Activated CD4-positive, alpha-beta memory T cell treated with anti-CD3 and anti-CD28 coated beads, Interleukin-2, amount 10 ng/mL, durations not matched to agents 7 days and 5 days (primary cell): ENCODE measurements at regions not wholly inside any gene's neighbourhood (a gene's known extent, or its start where the extent isn't known, plus 50 kb on each side); places are given as distances from the start of the nearest gene placed in this dataset.

Experiments
- CTCF ChIA-PET: fragments of 350-600 bp; sonication (Branson Sonifier 250); formaldehyde crosslinking; loops from one replicate; lab custom pipeline; 2021; ENCODE audit warnings: antibody characterized with exemption, inconsistent platforms; lab: Charles Lee
- POLR2A ChIA-PET: fragments of 350-600 bp; sonication (Branson Sonifier 250); formaldehyde crosslinking; loops from one replicate; lab custom pipeline; 2021; ENCODE audit warnings: antibody characterized with exemption; lab: Charles Lee
- DNase-seq: peaks from one replicate; pipeline ENCODE4 v3.0.0-alpha.2; 2020
- H3K27ac Mint-ChIP-seq: one replicate; pipeline ENCODE4 v1.8.0; 2021; ENCODE audit warnings: mild to moderate bottlenecking, mixed read lengths
- H3K27me3 Mint-ChIP-seq: one replicate; pipeline ENCODE4 v1.8.0; 2021; ENCODE audit warnings: mixed read lengths
- H3K36me3 Mint-ChIP-seq: one replicate; pipeline ENCODE4 v1.8.0; 2021; ENCODE audit warnings: low read depth, mixed read lengths
- H3K4me1 Mint-ChIP-seq: one replicate; pipeline ENCODE4 v1.8.0; 2021; ENCODE audit warnings: mixed read lengths
- H3K4me3 Mint-ChIP-seq: one replicate; pipeline ENCODE4 v1.8.0; 2021; ENCODE audit warnings: mild to moderate bottlenecking, mixed read lengths
- H3K9me3 Mint-ChIP-seq: one replicate; pipeline ENCODE4 v1.8.0; 2021; ENCODE audit warnings: mixed read lengths

DNA sequence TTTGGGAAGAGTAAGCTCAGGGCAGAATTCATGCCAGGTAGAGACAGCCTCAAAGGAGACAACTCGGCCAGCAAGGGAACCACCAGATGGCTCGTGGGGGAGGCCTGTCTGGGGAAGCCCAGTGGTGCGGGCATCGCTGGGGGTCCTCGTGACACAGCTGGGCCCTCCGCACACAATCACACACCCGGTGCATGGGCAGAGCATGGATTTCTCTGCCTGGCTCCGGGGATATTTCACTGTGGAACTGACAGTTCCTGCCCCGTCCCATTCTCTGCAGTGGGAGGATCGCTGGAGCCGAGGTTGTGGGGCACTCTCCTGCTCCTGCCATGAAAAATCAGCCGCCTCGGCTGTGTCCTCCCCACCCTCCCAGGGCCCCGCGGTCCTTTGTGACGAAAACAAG lies 108.0 kb downstream of the CRYAA start:
- ChIA-PET POLR2A (no interaction called here), CTCF (no interaction called here)
- no peak overlapping the region for H3K27ac Mint-ChIP-seq

DNA sequence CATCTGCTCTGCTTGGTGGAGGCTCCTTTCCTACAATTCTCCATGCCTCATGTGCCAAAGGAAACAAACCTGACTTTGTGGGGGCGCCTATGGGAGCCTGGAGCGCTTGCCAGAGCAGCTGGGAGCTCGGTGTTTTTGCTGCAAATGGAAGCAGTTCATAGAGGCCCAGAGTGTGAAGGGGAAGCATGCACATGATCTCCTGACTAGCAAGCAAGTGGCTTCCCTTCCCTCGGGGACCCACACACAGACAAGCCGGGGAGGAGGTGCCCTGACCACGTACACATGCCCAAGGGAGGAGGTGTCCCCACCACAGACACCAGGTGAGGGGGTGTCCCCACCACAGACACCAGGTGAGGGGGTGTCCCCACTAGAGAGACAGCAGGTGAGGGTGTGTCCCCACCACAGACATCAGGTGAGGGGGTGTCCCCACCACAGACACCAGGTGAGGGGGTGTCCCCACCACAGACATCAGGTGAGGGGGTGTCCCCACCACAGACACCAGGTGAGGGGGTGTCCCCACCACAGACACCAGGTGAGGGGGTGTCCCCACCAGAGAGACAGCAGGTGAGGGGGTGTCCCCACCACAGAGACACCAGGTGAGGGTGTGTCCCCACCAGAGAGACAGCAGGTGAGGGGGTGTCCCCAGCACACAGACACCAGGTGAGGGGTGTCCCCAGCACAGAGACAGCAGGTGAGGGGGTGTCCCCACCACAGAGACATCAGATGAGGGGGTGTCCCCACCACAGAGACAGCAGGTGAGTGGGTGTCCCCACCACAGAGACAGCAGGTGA lies 106.8 kb downstream of the CRYAA start:
- H3K27me3 Mint-ChIP-seq: peaks cover 5% of the 10 kb centered on the region
- no peaks in the 10 kb centered on the region for H3K36me3 Mint-ChIP-seq
- ChIA-PET POLR2A (no interaction called here), CTCF (no interaction called here)
- no peak overlapping the region for H3K4me3 Mint-ChIP-seq
- no peak for DNase-seq
- H3K27ac Mint-ChIP-seq: no peak overlapping the region
- H3K9me3 Mint-ChIP-seq: no peaks in the 10 kb centered on the region
- no peaks in the 10 kb centered on the region for H3K4me1 Mint-ChIP-seq

More for the DNA sequence above, 108.0 kb downstream of the CRYAA start:
- Mint-ChIP-seq H3K4me3 (no peak overlapping the region), H3K9me3 (no peaks in the 10 kb centered on the region), H3K36me3 (no peaks in the 10 kb centered on the region), H3K27me3 (peaks cover 5% of the 10 kb centered on the region), H3K4me1 (no peaks in the 10 kb centered on the region)
- DNase-seq: no peak

DNA sequence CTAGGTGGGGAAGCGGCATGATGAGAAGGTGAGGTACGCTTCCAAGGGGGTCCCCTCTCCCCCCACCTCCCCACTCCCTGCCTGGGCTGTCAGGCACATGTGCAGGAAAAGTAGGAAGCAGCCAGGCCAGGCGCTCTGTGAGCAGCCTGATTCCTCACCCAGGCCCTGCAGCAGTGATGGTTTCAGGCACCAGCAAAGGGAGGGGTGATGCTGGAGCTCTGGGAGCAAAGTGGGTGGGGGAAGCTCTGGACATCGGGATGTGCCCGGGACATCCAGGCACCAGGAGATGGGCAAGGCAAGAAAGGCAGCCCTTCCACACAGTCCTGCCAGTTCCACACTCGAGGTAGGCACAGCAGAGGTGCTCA lies 106.1 kb downstream of the CRYAA start:
- no peak for DNase-seq
- POLR2A ChIA-PET: no interaction called here
- Mint-ChIP-seq H3K27ac (no peak overlapping the region), H3K4me3 (no peak overlapping the region), H3K9me3 (no peaks in the 10 kb centered on the region), H3K36me3 (no peaks in the 10 kb centered on the region), H3K4me1 (no peaks in the 10 kb centered on the region), H3K27me3 (peaks cover 5% of the 10 kb centered on the region)
- CTCF ChIA-PET: no interaction called here

DNA sequence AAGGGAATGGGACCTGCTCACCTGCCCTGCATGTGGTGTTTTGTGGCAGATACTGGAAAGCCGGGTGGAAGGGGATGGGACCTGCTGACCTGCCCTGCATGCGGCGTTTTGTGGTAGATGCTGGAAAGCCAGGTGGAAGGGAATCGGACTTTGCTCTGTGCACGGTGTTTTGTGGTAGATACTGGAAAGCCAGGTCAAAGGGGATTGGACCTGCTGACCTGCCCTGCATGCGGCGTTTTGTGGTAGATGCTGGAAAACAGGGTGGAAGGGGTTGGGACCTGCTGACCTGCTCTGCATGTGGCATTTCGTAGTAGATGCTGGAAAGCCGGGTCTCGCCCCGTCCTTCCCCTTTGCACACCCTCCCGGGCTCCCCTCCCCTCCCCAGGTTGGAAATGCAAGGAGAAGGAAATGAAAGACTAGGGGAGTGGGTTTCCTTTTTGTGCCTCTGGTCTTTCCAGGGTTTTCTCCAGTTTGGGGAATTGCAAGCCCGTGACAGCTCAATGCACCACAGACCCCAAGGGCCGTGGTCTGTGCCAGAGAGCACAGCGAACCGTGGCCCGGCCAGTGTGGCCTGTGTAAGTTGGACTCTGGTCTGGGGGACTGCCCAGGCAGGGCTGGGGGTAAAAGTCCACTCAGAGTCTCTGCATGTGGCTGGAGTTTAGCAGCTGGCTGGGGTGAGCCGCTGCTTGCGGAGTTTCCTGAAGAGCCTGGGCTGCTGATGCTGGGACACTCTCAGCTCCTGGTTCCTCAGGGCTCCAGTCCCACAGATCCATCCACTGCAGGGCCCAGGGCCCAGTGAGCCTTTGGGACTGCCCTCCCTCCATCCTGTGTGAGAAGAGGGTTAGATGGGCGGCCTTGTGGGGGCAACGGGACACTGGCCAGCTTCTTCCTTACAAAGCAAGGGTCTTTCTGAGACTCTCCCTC lies 105.5 kb downstream of the CRYAA start:
- H3K36me3 Mint-ChIP-seq: no peaks in the 10 kb centered on the region
- H3K27me3 Mint-ChIP-seq: peaks cover 5% of the 10 kb centered on the region
- ChIA-PET CTCF (no interaction called here), POLR2A (no interaction called here)
- H3K27ac Mint-ChIP-seq: no peak overlapping the region
- H3K4me1 Mint-ChIP-seq: no peaks in the 10 kb centered on the region
- no peak overlapping the region for H3K4me3 Mint-ChIP-seq
- DNase-seq: no peak
- no peaks in the 10 kb centered on the region for H3K9me3 Mint-ChIP-seq

DNA sequence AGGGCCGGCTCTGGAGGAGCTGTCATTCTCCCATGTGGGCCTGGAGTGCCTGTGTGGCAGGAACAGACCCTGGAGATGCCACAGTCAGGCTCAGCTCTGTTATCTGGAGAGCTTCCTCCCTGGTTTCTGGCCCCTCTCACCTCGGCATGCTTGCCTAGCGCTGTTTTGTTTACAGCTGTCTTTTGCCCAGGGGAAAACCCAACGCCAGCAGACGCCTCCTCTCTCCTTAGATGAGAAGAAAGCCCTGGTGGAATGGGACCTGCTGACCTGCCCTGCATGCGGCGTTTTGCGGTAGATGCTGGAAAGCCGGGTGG lies 104.9 kb downstream of the CRYAA start:
- H3K27ac Mint-ChIP-seq: no peak overlapping the region
- ChIA-PET CTCF (no interaction called here), POLR2A (no interaction called here)
- no peak for DNase-seq
- H3K4me1 Mint-ChIP-seq: no peaks in the 10 kb centered on the region
- no peaks in the 10 kb centered on the region for H3K9me3 Mint-ChIP-seq
- no peak overlapping the region for H3K4me3 Mint-ChIP-seq
- H3K36me3 Mint-ChIP-seq: no peaks in the 10 kb centered on the region
- H3K27me3 Mint-ChIP-seq: peaks cover 5% of the 10 kb centered on the region

DNA sequence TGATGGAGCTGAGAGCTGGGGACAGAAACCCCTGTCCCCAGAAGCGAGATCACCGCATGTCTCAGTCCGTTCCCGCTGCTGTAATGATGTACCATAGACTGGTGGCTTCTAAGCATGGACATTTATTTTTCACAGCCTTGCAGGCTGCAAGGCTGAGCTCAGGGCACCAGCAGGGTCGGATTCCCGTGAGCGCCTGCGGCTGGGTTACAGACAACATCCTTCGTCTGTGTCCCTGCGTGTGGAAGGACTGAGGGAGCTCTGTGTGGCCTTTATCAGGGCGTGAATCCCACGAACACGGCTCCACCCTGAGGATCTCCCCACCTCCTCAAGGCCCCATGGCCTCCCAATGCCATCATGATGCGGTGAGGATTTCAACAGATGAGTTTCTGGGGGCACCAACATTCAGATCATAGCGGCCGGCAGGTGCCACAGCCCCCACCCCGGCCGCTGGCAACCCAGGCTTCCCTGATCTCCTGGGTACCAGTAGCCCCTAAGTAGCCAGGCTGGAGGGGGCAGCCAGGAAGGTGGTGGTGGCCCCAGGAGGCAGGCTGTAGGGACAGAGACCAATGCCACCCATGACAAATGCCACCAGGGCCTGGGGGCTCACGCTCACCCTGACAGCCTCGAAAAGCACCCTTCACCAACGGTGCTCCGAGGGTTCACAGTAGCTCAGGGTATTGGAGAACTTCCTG lies 104.4 kb downstream of the CRYAA start:
- no peak for DNase-seq
- Mint-ChIP-seq H3K4me3 (no peak overlapping the region), H3K4me1 (no peaks in the 10 kb centered on the region), H3K9me3 (no peaks in the 10 kb centered on the region), H3K36me3 (no peaks in the 10 kb centered on the region), H3K27me3 (peaks cover 5% of the 10 kb centered on the region), H3K27ac (no peak overlapping the region)
- ChIA-PET POLR2A (no interaction called here), CTCF (no interaction called here)

DNA sequence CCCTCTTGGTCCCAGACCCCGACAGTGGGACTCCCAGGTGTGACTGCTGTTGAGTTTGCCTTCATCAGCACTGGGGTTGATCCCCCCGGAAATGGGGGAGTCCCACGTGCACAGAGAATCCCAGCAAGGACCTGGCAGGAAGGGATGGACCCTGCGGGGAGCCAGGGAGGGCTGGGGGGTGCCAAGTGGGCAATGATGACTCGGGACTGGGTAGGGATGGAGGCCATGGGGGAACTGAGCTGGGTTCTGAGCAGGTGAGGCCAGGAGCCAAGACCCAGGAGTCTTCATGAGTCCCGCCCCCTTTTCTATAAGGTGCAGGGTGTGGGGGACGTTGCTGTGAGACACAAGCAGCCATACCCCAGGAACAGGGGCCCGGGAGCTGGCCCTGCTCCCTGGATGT lies 103.8 kb downstream of the CRYAA start:
- Mint-ChIP-seq H3K27me3 (peaks cover 3% of the 10 kb centered on the region), H3K4me1 (no peaks in the 10 kb centered on the region), H3K4me3 (no peak overlapping the region), H3K27ac (no peak overlapping the region), H3K36me3 (no peaks in the 10 kb centered on the region), H3K9me3 (no peaks in the 10 kb centered on the region)
- ChIA-PET POLR2A (no interaction called here), CTCF (no interaction called here)
- no peak for DNase-seq

DNA sequence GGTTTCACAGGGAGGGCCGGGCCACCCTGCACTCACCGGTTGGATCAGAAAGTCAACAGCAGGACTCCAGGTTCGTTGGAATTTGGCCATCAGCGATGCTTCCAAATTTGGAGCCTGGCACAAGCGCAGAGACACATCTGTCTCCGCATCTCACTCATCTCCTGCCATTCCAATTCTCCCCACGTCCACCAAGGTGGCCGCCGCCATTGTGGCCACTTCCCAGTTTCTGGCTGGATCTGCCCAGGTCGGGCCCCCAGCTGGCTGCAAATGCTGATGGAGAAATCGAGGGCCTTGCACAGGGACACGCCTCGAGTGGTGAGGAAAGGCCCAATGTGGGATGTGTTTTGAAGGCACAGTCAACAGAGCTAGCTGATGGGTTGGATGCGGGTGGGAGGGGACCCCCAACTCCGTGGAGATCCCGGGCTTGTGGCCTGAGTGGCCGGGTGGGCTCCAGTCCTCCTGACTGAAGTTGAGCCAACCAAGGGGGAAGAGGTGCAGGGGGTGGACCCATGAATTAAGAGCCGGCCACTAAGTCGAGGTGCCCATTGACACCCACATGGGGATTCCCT lies 102.7 kb downstream of the CRYAA start:
- Mint-ChIP-seq H3K27ac (no peak overlapping the region), H3K27me3 (peaks cover 2% of the 10 kb centered on the region), H3K36me3 (no peaks in the 10 kb centered on the region), H3K4me3 (no peak overlapping the region), H3K9me3 (no peaks in the 10 kb centered on the region), H3K4me1 (no peaks in the 10 kb centered on the region)
- no peak for DNase-seq
- POLR2A ChIA-PET: no interaction called here
- CTCF ChIA-PET: no interaction called here

DNA sequence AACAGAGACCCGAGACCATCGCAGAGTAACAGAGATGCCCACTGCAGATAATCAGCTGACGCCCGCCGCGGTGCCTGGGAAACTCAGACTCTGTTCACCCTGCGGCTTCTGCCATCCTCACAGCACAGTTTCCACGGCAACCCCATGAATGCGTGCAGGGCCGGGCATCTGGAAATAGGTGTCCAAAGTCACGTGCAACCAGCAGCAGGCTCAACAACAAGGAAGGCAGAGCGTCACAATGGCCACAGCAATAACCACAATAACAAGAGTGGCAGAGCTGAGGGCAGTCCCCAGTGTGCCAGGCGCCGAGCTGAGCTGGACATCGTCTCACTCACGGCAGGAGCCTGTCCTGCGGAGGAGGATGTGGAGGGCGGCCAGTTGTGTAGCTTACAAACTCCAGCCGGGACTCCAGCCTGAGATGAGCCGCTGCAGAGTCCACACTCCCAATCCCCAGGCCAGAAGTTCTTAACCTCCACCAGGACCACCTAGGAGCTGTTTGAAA lies 102.0 kb downstream of the CRYAA start:
- no peaks in the 10 kb centered on the region for H3K4me1 Mint-ChIP-seq
- H3K27me3 Mint-ChIP-seq: peaks cover 2% of the 10 kb centered on the region
- CTCF ChIA-PET: no interaction called here

DNA sequence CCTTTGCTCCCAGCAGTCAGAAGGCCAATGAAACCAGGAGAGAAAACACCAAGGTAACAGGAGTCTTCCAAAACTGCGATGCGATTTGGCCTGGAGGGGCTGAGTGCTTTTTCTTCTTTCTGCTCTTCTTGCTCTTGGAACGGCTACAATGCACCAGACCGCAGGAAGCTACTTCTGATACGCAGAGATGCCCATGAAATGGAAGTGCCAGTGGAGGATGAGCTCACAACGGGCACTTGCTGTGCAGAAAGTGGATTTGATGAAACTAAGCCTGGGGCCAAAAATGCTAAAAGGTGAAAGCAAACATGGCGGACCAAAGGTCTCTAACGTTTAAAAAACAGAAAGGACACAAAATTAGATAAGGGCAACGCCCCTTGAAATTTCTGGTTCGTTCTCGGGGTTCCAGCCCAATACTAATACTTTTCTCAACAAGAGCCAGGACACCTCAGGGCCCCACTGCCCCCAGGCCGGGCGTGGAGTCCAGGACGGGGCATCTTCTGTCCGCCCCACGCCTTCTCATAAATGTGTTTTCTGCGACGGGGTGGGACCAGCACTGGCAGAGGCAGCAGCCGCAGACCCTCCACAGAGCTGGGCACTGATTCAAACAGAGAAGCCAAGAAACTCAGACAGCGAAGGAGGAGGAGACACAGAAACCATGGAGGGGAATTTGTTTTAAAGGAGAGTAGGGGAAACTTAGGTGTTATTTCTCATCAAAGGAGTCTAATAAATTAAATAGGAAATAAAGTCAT lies 101.3 kb downstream of the CRYAA start:
- Mint-ChIP-seq H3K36me3 (no peaks in the 10 kb centered on the region), H3K4me3 (no peak overlapping the region), H3K27me3 (no peaks in the 10 kb centered on the region), H3K4me1 (no peaks in the 10 kb centered on the region), H3K9me3 (no peaks in the 10 kb centered on the region), H3K27ac (no peak overlapping the region)
- POLR2A ChIA-PET: no interaction called here
- CTCF ChIA-PET: no interaction called here
- DNase-seq: no peak

More for the DNA sequence above, 102.0 kb downstream of the CRYAA start:
- no peaks in the 10 kb centered on the region for H3K9me3 Mint-ChIP-seq
- H3K27ac Mint-ChIP-seq: no peak overlapping the region
- POLR2A ChIA-PET: no interaction called here
- no peaks in the 10 kb centered on the region for H3K36me3 Mint-ChIP-seq
- H3K4me3 Mint-ChIP-seq: no peak overlapping the region
- DNase-seq: no peak

DNA sequence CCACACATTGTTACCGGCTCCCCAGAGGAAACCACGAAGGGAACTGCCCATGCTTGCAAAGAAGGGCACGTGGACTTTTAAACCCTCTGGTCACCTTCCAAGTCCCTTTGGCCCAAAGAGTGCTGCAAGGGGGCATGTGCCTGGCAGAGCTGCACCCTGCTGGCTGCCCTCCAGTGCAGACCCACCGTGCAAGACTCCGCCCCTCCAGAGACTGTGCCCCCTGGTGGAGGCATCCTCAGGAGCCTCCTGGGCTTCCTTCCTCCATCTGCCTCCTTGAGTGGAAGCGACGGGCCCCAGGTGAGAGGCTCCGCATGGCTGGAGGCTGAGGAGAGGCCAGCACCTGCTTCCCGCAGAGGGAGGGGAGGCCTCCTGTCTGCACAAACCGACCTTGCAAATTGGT lies 100.6 kb downstream of the CRYAA start:
- DNase-seq: peak; percentile 31
- Mint-ChIP-seq H3K4me3 (no peak overlapping the region), H3K36me3 (no peaks in the 10 kb centered on the region), H3K4me1 (no peaks in the 10 kb centered on the region), H3K9me3 (no peaks in the 10 kb centered on the region), H3K27me3 (no peaks in the 10 kb centered on the region), H3K27ac (no peak overlapping the region)
- ChIA-PET POLR2A (no interaction called here), CTCF (no interaction called here)

DNA sequence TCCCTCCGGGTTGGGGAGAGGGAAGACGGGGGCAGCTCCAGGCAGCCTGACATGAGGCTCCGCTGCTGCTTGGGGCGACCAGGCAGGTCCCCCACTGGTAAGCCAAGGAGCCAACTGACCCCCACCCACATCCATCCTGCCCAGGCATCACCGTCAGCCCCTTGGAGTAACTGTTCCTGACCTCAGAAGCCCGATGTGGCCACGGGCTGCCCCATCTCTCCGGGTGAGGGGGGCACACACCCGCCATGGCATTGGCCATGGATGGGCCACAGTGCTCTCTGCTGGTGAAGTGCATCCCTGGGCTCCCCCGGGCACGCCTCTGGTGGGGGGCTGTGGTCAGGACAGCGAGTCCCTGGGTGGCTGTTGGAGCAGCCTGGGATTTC lies 100.0 kb downstream of the CRYAA start:
- no peaks in the 10 kb centered on the region for H3K36me3 Mint-ChIP-seq
- no peaks in the 10 kb centered on the region for H3K9me3 Mint-ChIP-seq
- no peak overlapping the region for H3K4me3 Mint-ChIP-seq
- CTCF ChIA-PET: no interaction called here
- H3K4me1 Mint-ChIP-seq: no peaks in the 10 kb centered on the region
- no peak for DNase-seq
- POLR2A ChIA-PET: no interaction called here
- no peaks in the 10 kb centered on the region for H3K27me3 Mint-ChIP-seq
- no peak overlapping the region for H3K27ac Mint-ChIP-seq
